Left ventricle myocardium superior (tissue), 1 donor: ENCODE measurements at regions not wholly inside any gene's neighbourhood (a gene's known extent, or its start where the extent isn't known, plus 50 kb on each side); places are given as distances from the start of the nearest gene placed in this dataset.

Experiments used
- ATAC-seq: fragments of 200-7000 bp; cut with Tn5 transposase; one replicate; pipeline ENCODE4 v1.9.1; 2020; ENCODE audit warnings: mild to moderate bottlenecking, moderate library complexity
- DNase-seq: peaks from one replicate; pipeline ENCODE4 v3.0.0-alpha.2; 2020
- intact Hi-C: fragments of 100-400 bp; cut with micrococcal nuclease; formaldehyde crosslinking; loops from one replicate; pipeline ENCODE4 v1.11.0; 2022
- donor health status: DM: no; HTN: yes; CAD: no; lungs with severe emphysema.

DNA sequence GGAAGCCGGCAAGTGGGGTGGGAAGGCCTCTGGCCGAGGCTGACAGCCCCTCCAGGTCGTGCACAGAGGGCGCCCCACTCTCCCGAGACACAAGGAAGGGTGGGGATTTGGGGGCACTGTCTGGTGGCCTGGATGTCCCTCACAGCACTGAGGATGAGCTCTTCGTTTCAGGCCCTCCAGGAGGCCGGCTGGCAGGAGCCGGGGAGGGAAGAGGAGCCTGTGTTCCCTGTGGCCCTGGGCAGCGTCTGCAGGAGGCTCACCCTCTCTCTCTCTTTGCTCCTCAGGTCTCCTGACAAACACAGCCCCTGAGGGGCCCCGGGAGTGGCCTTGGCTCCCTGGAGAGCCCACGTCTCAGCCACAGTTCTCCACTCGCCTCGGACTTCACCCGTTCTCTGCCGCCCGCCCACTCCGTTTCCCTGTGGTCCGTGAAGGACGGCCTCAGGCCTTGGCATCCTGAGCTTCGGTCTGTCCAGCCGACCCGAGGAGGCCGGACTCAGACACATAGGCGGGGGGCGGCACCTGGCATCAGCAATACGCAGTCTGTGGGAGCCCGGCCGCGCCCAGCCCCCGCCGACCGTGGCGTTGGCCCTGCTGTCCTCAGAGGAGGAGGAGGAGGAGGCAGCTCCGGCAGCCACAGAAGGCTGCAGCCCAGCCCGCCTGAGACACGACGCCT lies 1078.0 kb downstream of the BRD1 start:
- intact Hi-C loops, result no loop called here
- ATAC-seq, result no peak
- no peak for DNase-seq

- DNase-seq (no peak), ATAC-seq (no peak)
- intact Hi-C loops, result no loop called here
Measured at GRCh38 chr22:48748860-48749554, 1078.7 kb downstream of the BRD1 start.

GRCh38 chr22:48748113-48748859 lies 1079.4 kb downstream of the BRD1 start:
- DNase-seq (no peak), ATAC-seq (no peak)
- intact Hi-C loops, result no loop called here

- no peak for ATAC-seq
- intact Hi-C loops, result no loop called here
- DNase-seq, result no peak
Measured at GRCh38 chr22:48746789-48747425, 1080.8 kb downstream of the BRD1 start.

DNA sequence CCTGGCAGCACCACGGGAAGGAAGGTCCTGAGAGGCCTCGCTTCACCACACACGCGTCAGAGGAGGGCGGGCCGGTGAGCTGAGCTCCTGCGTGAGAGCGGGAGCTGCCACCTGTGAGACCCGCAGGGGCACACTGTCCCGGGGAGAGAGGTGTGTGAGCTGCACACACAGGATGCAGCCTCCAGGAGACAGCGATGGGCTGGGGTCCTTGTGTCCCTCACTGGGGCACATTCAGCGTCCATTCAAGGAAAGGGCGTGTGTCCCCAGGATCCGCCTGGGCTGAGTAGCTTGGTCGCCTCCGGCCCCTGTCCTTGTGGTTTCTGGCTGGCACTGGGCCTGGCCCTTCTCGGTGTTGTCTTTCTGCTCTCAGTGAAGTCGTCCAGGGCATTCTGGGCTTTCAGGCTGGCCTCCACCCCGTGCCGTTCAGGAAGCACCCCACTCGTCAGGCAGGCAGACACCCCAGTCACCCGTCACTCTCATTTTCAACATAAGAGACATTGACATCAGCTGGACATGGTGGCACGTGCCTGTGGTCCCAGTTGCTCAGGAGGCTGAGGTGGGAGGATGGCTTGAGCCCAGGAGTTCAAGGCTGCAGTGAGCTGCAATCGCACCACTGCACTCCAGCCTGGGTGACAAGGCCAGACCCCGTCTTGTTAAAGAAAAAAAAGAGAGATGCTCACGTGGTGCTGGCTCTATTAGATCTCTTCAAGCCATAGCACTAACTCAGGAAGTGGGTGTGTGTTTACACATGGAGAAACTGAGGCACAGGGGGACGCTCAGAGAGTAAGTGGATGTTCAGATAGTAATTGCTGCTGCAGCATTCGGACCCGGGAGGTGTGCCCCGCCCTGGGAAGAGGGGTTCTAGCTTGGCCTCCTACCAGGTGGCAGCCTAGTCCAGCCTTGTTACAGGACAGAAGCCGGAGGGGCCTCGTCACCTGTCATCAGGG lies 1081.6 kb downstream of the BRD1 start:
- DNase-seq (no peak), ATAC-seq (no peak)
- intact Hi-C loops, result no loop called here

DNA sequence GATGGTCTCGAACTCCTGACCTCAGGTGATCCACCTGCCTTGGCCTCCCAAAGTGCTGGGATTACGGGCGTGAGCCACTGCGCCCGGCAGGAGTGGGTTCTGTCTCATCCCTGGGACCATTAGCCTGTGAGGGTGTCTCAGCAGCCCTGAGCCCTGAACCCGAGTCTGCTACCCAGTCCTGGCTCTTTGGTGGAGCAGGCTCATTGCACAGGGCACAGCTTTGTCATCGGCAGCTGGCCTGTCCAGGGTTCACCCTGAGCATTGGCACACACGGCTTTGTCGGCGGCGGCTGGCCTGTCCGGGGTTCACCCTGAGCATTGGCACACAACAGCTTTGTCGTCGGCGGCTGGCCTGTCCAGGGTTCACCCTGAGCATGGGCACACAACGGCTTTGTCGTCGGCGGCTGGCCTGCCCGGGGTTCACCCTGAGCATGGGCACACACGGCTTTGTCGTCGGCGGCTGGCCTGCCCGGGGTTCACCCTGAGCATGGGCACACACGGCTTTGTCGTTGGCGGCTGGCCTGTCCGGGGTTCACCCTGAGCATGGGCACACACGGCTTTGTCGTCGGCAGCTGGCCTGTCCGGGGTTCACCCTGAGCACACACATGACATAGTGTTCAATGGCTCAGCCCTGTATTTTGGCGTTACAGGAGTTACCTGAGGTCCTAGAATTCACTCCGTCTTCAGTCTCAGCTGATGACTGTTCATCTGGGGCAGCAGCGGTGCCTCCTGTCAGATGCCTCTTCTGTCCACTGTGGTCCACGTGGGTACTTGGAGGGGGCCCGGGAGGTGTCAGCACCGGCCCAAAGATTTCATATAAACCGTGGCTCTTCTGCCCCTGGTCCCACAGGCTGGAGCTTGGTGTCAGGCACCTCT lies 1082.5 kb downstream of the BRD1 start:
- no peak for DNase-seq
- intact Hi-C loops, result no loop called here
- no peak for ATAC-seq

DNA sequence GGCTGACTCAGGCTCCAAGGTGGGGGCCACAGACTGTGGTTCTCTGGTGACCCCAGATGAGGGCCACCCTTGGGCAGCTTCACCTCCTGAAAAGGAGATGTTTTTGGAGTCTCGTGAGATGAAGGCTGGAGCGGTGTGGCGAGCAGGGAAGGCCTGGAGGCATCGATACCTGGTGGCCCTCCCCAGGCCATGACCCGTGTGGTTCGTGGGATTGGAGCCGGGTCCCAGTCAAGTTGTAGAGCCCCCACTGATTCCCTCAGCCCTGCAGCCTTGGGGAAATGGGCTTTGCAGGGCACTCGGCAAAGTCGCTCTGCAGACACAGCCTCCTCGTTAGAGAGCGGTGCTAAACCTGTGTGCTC lies 1083.4 kb downstream of the BRD1 start:
- ATAC-seq (no peak), DNase-seq (no peak)
- intact Hi-C loops, result no loop called here

DNA sequence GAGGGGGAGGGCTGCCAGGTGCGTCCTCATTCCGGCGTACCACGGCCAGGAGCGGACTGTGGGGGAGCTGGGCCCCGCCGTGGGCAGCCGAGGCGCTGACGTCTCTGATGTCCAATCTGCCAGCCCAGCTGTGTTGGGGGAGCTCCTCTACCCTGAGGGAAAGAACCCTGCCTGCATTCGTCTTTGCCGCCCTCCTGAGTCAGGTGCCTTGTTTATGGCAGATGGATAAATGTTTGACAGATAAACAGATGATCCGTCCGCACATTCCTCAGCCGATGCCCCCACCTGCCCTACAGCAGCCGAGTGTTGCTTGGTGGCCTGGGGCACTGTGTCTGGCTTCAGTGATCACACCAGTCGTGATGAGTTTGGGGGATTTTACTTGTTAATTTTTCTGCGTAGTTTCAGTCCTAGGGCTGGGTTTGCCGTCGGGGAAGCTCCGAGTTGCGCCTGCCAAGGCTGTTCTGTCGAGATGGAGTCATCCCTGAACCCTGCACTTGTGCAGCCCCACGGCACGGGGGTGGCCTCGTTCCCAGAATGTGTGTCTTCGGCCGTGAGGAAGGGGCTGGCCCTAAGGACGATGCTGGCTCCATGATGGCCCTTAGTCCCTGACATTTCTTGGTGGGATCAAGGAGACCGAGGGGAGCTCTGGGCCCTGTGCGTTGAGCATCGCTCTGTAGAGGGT lies 1083.9 kb downstream of the BRD1 start:
- DNase-seq, result no peak
- intact Hi-C loops, result no loop called here
- ATAC-seq, result no peak

- intact Hi-C loops, result no loop called here
- ATAC-seq (no peak), DNase-seq (no peak)
Measured at GRCh38 chr22:48742556-48743343, 1084.9 kb downstream of the BRD1 start.

DNA sequence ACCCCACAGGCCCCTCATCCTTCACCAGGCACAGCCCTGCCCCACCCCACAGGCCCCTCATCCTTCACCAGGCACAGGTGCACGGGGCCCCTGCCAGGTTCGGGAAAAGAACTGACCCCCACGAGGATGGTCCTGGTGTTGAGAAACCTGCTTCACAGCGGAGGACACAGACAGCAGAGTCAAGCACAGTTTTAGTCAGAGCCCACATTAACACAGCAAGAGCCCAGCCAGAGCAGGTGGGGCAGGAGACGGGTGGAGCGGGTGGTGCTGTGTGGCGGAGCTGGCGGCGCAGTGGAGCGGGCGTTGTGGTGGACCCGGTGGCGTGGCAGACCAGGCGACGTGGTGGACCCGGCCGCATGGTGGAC lies 1085.5 kb downstream of the BRD1 start:
- ATAC-seq (no peak), DNase-seq (no peak)
- intact Hi-C loops, result no loop called here

DNA sequence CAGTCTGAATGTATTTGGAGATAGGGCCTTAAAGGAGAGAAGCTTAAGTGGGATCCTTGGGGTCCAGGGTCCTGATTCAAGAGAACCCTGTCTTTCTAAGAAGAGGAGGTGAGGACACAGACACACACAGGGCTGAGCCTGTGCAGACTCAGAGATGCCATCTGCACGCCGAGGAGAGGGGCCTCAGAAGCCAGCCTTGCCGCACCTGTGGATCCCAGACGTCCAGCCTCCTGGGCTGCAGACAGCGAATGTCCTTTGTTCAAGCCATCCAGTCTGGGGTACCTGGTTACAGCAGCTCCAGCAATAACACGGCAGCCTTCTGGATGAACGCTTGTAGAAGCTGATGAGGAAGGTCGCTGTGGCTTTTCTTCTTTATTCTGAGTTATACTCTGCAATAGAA lies 1086.1 kb downstream of the BRD1 start:
- intact Hi-C loops, result no loop called here
- DNase-seq, result no peak
- ATAC-seq, result no peak

- ATAC-seq, result no peak
- no peak for DNase-seq
- intact Hi-C loops, result no loop called here
Measured at GRCh38 chr22:48740731-48741405, 1086.8 kb downstream of the BRD1 start.

DNA sequence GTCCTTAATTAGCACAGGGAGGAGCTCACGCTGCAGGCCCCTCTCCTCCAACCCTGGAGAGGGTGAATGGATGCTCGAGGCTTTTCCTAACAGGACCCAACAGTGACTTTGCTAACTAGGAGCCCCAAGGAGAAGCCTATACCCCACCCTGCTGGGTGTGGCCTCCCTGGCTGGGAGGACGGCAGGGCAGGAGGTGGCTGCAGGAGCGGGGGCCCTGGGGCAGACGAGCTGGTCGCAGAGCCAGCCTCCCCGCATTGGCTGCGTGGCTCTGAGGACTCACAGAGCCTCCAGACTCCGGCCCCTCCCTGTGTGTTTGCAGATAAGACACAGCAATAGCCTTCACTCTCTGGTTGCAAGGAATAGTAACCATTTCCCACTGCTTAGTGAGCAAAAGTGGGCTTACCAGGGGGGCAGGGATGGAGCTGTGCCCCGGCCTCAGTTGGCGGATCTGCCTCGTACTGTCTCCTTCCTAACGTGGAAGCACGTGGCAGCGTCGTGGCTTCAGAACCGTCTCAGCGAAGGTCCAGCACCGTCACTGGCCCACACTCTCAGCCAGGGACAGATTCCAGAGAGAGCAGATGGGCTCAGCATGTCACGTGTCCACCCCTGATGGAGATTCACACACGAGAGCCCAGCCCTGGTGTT lies 1087.5 kb downstream of the BRD1 start:
- intact Hi-C loops, result no loop called here
- ATAC-seq (no peak), DNase-seq (no peak)

DNA sequence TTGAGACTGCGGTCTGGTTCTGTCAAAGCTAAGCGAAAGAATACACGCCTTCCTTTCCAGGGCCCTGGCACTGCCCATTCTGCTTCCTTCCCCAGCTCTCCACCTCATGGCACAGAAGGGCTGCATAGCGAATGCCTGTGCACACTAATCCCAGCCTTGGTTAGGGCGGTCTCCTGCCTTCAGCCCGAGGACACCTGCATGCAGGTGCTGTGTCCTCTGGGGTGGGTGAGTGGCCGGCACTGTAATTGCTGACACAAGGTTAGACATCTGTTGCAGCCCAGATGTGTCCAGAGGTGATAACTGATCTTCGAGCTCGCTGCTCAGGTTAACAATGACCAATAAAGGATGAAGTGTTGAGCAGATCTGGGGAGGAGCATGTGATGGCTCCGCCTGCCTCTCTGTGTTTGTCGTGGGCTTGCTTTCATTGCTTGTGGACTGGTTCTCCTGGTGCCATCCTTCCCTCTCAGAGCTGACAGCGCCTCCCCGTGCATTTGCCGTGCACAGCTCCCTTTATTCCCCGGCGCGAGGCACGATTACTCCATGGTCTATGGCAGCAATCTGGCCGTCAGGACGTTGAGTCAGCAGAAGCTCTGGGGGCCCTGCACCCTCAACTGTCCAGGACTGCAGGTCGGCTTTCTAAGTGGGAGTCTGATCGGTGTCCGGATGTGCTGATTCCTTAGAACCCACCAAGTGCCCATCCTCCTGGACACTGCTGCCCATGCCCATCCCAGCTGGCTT lies 1088.2 kb downstream of the BRD1 start:
- intact Hi-C loops, result no loop called here
- ATAC-seq, result no peak
- no peak for DNase-seq
